Chondrocyte (in vitro differentiated cells): ENCODE measurements at regions not wholly inside any gene's neighbourhood (a gene's known extent, or its start where the extent isn't known, plus 50 kb on each side); places are given as distances from the start of the nearest gene placed in this dataset.
"Not testable (repeated sequence)": the region's sequence is repeated elsewhere in the genome, so short reads cannot be mapped to it uniquely, and the experiment has no call there.

Experiments used
- DNase-seq: peaks from one replicate; pipeline ENCODE4 v3.0.0; 2021; ENCODE audit warnings: mixed read lengths, low spot score
- H3K27ac Mint-ChIP-seq: one replicate; pipeline ENCODE4 v1.8.0; 2021; ENCODE audit warnings: mild to moderate bottlenecking, moderate library complexity, mixed read lengths; ENCODE audit not compliant: unreplicated experiment
- H3K27me3 Mint-ChIP-seq: 2 replicates; pipeline ENCODE4 v1.8.0; 2021; ENCODE audit warnings: low read depth, mixed read lengths
- H3K36me3 Mint-ChIP-seq: 2 replicates; pipeline ENCODE4 v1.8.0; 2021; ENCODE audit warnings: low read depth, mixed read lengths
- H3K4me1 Mint-ChIP-seq: 2 replicates; pipeline ENCODE4 v1.8.0; 2021; ENCODE audit warnings: low read depth, mild to moderate bottlenecking, mixed read lengths
- H3K4me3 Mint-ChIP-seq: one replicate; pipeline ENCODE4 v1.8.0; 2021; ENCODE audit warnings: mild to moderate bottlenecking, moderate library complexity, mixed read lengths; ENCODE audit not compliant: unreplicated experiment
- H3K9me3 Mint-ChIP-seq: 2 replicates; pipeline ENCODE4 v1.8.0; 2021; ENCODE audit warnings: low read depth, mixed read lengths
- CTCF ChIP-seq: fragments of 200-600 bp; sonication (generic); IDR thresholded peaks from 2 replicates; pipeline ENCODE4 v1.5.0; 2021; ENCODE audit warnings: antibody characterized with exemption, mild to moderate bottlenecking, moderate library complexity

GRCh38 chr4:144831971-144832370, 186.0 kb downstream of the HHIP start:
- no peak for TF ChIP-seq CTCF
- peaks cover 7% of the 10 kb centered on the region for H3K4me1 Mint-ChIP-seq
- H3K27me3 Mint-ChIP-seq: no peaks in the 10 kb centered on the region
- DNase-seq: no peak
- no peaks in the 10 kb centered on the region for H3K36me3 Mint-ChIP-seq
- H3K9me3 Mint-ChIP-seq: peaks cover 3% of the 10 kb centered on the region
- H3K27ac Mint-ChIP-seq: no peak overlapping the region
- H3K4me3 Mint-ChIP-seq: no peak overlapping the region

- Mint-ChIP-seq H3K36me3 (peaks cover 17% of the 10 kb centered on the region), H3K9me3 (peaks cover 22% of the 10 kb centered on the region), H3K27ac (no peak overlapping the region), H3K4me3 (no peak overlapping the region), H3K27me3 (no peaks in the 10 kb centered on the region), H3K4me1 (no peaks in the 10 kb centered on the region)
- no peak for DNase-seq
- TF ChIP-seq CTCF: no peak
These were observed 199.5 kb downstream of the HHIP start for GRCh38 chr4:144845411-144845810.

- Mint-ChIP-seq H3K4me1 (no peaks in the 10 kb centered on the region), H3K27ac (no peak overlapping the region), H3K9me3 (peaks cover 5% of the 10 kb centered on the region), H3K36me3 (peaks cover 3% of the 10 kb centered on the region), H3K4me3 (no peak overlapping the region), H3K27me3 (no peaks in the 10 kb centered on the region)
- no peak for DNase-seq
- TF ChIP-seq CTCF: no peak
These were observed 206.0 kb downstream of the HHIP start for GRCh38 chr4:144851948-144852347.

GRCh38 chr4:144861471-144861870, 215.5 kb downstream of the HHIP start:
- Mint-ChIP-seq H3K36me3 (peaks cover 7% of the 10 kb centered on the region), H3K4me3 (no peak overlapping the region), H3K4me1 (no peaks in the 10 kb centered on the region), H3K27ac (no peak overlapping the region), H3K27me3 (no peaks in the 10 kb centered on the region), H3K9me3 (peaks cover 36% of the 10 kb centered on the region)
- no peak for DNase-seq
- no peak for TF ChIP-seq CTCF

GRCh38 chr4:144862210-144862609, 216.3 kb downstream of the HHIP start:
- no peaks in the 10 kb centered on the region for H3K4me1 Mint-ChIP-seq
- peaks cover 42% of the 10 kb centered on the region for H3K9me3 Mint-ChIP-seq
- H3K4me3 Mint-ChIP-seq: no peak overlapping the region
- TF ChIP-seq CTCF: no peak
- H3K27me3 Mint-ChIP-seq: no peaks in the 10 kb centered on the region
- H3K27ac Mint-ChIP-seq: no peak overlapping the region
- peaks cover 7% of the 10 kb centered on the region for H3K36me3 Mint-ChIP-seq
- DNase-seq: no peak

GRCh38 chr4:144864891-144865290, 218.9 kb downstream of the HHIP start:
- H3K4me1 Mint-ChIP-seq, DNase-seq, H3K27ac Mint-ChIP-seq, H3K27me3 Mint-ChIP-seq, H3K4me3 Mint-ChIP-seq, H3K36me3 Mint-ChIP-seq: not testable (repeated sequence)
- peaks cover 41% of the 10 kb centered on the region for H3K9me3 Mint-ChIP-seq
